ENCODE measurements at regions not wholly inside any gene's neighbourhood (a gene's known extent, or its start where the extent isn't known, plus 50 kb on each side); places are given as distances from the start of the nearest gene placed in this dataset.

- H2BK20ac ChIP-seq (ENCODE audit: low read depth, low read length, poor library complexity, severe bottlenecking), result no peak overlapping the region
- H3K4me1 ChIP-seq (ENCODE audit: insufficient read depth, low read length), result 0 out of 2 replicates have a peak, but pooled peaks cover 3% of the 10 kb centered on the region
- Mint-ChIP-seq H3K27me3 (ENCODE audit: low read depth) (peaks cover 1% of the 10 kb centered on the region; the same call in 1 of the 2 replicates), H3K9me3 (peaks cover 2 to 3% of the 10 kb centered on the region in 2 experiments; a peak in 2 of 5 replicates), H3K4me3 (no peak overlapping the region), H3K27ac (no peak overlapping the region), H3K4me1 (peaks cover 24% of the 10 kb centered on the region in 2 experiments), H3K36me3 (ENCODE audit: insufficient read depth in 1 of 3, low read depth in 3 of 3) (no peaks in the 10 kb centered on the region)
- no peak overlapping the region for H3K4ac ChIP-seq (ENCODE audit: low read depth, low read length)
- no peak overlapping the region for H2BK12ac ChIP-seq (ENCODE audit: insufficient read length, low read depth, low read length)
- no peak overlapping the region for H3K14ac ChIP-seq (ENCODE audit: insufficient read depth, low read length)
- no peaks in the 10 kb centered on the region for H3K79me2 ChIP-seq (ENCODE audit: insufficient read depth, low read length)
- WGBS (ENCODE audit: extremely low coverage, insufficient read length, low lambda C conversion rate), result no CpG with 5 or more reads among the region's 2 CpGs
- H4K8ac ChIP-seq (replicated peaks; ENCODE audit: insufficient read length, low read depth, low read length), result no peak overlapping the region
- H3K4me2 ChIP-seq (ENCODE audit: insufficient read depth, insufficient read length, low read length), result no peak overlapping the region
- H2BK5ac ChIP-seq (ENCODE audit: insufficient read length, low read length), result no peak overlapping the region
- H3K27me3 ChIP-seq (ENCODE audit: insufficient read depth, low read length), result no peaks in the 10 kb centered on the region
- DNase-seq, result no peak
- H3K56ac ChIP-seq (ENCODE audit: insufficient read length, low read depth, low read length), result no peak overlapping the region
- no peak overlapping the region for H3K23ac ChIP-seq (ENCODE audit: insufficient read length, low read depth, low read length)
- no peak overlapping the region for H2BK120ac ChIP-seq (ENCODE audit: low read depth, low read length, poor library complexity, severe bottlenecking)
- H3K9me3 ChIP-seq (ENCODE audit: control insufficient read depth, low read depth, low read length), result no peaks in the 10 kb centered on the region
- no peaks in the 10 kb centered on the region for H4K20me1 ChIP-seq (ENCODE audit: control insufficient read depth, insufficient read depth, insufficient read length)
- H4K91ac ChIP-seq (ENCODE audit: insufficient read length, low read depth, low read length), result no peak overlapping the region
- H2BK15ac ChIP-seq (ENCODE audit: low read depth, low read length), result no peak overlapping the region
- H3T11ph ChIP-seq (ENCODE audit: low read length), result no peak overlapping the region
- H3K79me1 ChIP-seq (ENCODE audit: insufficient read depth, low read depth, low read length, poor library complexity, severe bottlenecking), result no peaks in the 10 kb centered on the region
- no peak overlapping the region for H2AK5ac ChIP-seq (ENCODE audit: insufficient read length, low read length)
- H2AFZ ChIP-seq (ENCODE audit: low read length), result no peak overlapping the region
- no peak overlapping the region for H3K9ac ChIP-seq (ENCODE audit: extremely low read depth, insufficient read length, low read length)
- H3K18ac ChIP-seq (ENCODE audit: insufficient read length, low read depth, low read length), result no peak overlapping the region
- no peaks in the 10 kb centered on the region for H3K23me2 ChIP-seq (ENCODE audit: insufficient read length, low read depth, low read length, poor library complexity, severe bottlenecking)
- H3K27ac ChIP-seq (ENCODE audit: insufficient read length, low read depth, low read length), result no peak overlapping the region
- no peak for TF ChIP-seq CTCF (conservative IDR thresholded peaks at IDR 0.05)
- H4K5ac ChIP-seq (ENCODE audit: insufficient read length, low read depth, low read length), result no peak overlapping the region
Measured at GRCh38 chr2:11071939-11072338, 83.3 kb upstream of the SLC66A3 start.
